K562 (cell line): ENCODE measurements at regions not wholly inside any gene's neighbourhood (a gene's known extent, or its start where the extent isn't known, plus 50 kb on each side); places are given as distances from the start of the nearest gene placed in this dataset.

Experiments
- ATAC-seq: fragments of 200-7000 bp; cut with Tn5 transposase; 3 replicates; pipeline ENCODE4 v1.9.1; 2020; ENCODE audit warnings: moderate library complexity
- BruUV-seq: library from RNA; stranded (reverse); fragments of 400-500 nt; replicated peaks from 2 replicates; lab custom pipeline; 2021; lab: Mats Ljungman, UMichigan
- CTCF ChIA-PET: fragments of 300-600 bp; formaldehyde crosslinking; extraction: SDS; loops from one replicate; lab custom pipeline; 2021; ENCODE audit warnings: low intra/inter-chr PET ratio; lab: Yijun Ruan, JAX
- POLR2A ChIA-PET: fragments of 300-600, 350-650 bp; sonication (Branson Sonifier 250); formaldehyde crosslinking; extraction: SDS; loops from one replicate; lab custom pipeline; 2021; ENCODE audit warnings: antibody characterized with exemption, inconsistent platforms; lab: Yijun Ruan, JAX
- DNase-seq, 4 experiments: peaks; one replicate each; pipeline versions ENCODE4 v3.0.0 to v3.0.0-alpha.2; 2011 to 2018; ENCODE audit warnings: low spot score in 3 of 4, mixed read lengths in 3 of 4; ENCODE audit errors: extremely low read depth in 1 of 4
- FAIRE-seq: peaks from 2 replicates; lab custom pipeline; 2011; peaks lifted over from hg19 to GRCh38; lab: Jason Lieb, UNC
- H2AFZ ChIP-seq: 2 replicates; pipeline ENCODE4 v1.6.0; 2011; ENCODE audit warnings: low read depth, low read length, control low read depth, inconsistent platforms
- H3K27ac ChIP-seq: fragments of 200-600 bp; 3 replicates; pipeline ENCODE4 v1.8.0; 2011; ENCODE audit warnings: low read depth, mild to moderate bottlenecking, control low read depth, inconsistent platforms, low read length, moderate library complexity, mixed read lengths; ENCODE audit errors: extremely low read depth
- H3K27me3 ChIP-seq, 2 experiments: fragments of 300-600 bp in 1 of 2; 2 replicates in 1 of 2; 3 replicates in 1 of 2; pipeline versions ENCODE4 v1.6.0 to v1.8.0; 2011; ENCODE audit warnings: inconsistent platforms in 2 of 2, low read length in 2 of 2, mild to moderate bottlenecking in 1 of 2, mixed read lengths in 1 of 2, moderate library complexity in 1 of 2; ENCODE audit not compliant: control insufficient read depth in 2 of 2, insufficient read depth in 2 of 2
- H3K36me3 ChIP-seq: fragments of 300-600 bp; 3 replicates; pipeline ENCODE4 v1.8.0; 2011; ENCODE audit warnings: mild to moderate bottlenecking, low read length, inconsistent platforms; ENCODE audit not compliant: control insufficient read depth, insufficient read depth
- H3K4me1 ChIP-seq, 2 experiments: fragments of 200-600 bp in 1 of 2; replicated peaks in 1 of 2; 2 replicates in 1 of 2; 3 replicates in 1 of 2; pipeline versions ENCODE4 v1.5.1 to v1.8.0; 2011; ENCODE audit warnings: inconsistent platforms in 2 of 2, low read length in 2 of 2, mild to moderate bottlenecking in 1 of 2, mixed read lengths in 1 of 2, moderate library complexity in 1 of 2; ENCODE audit not compliant: control insufficient read depth in 2 of 2, insufficient read depth in 2 of 2
- H3K4me2 ChIP-seq: 2 replicates; pipeline ENCODE4 v1.6.1; 2011; ENCODE audit warnings: low read length, control low read depth, inconsistent platforms, mixed read lengths; ENCODE audit not compliant: insufficient read depth
- H3K4me3 ChIP-seq: fragments of 200-600 bp; sonication (generic), shearing (Covaris generic); 2 replicates; pipeline ENCODE4 v1.5.1; 2016; ENCODE audit warnings: control low read depth, inconsistent platforms
- H3K79me2 ChIP-seq: fragments of 200-600 bp; 3 replicates; pipeline ENCODE4 v1.8.0; 2011; ENCODE audit warnings: low read length, inconsistent platforms; ENCODE audit not compliant: control insufficient read depth, insufficient read depth
- H3K9ac ChIP-seq, 2 experiments: 2 replicates each; pipeline versions ENCODE4 v1.6.0 to v1.6.1; 2011; ENCODE audit warnings: low read depth in 2 of 2, low read length in 2 of 2, control low read depth in 1 of 2, inconsistent platforms in 1 of 2, mild to moderate bottlenecking in 1 of 2, mixed read lengths in 1 of 2; ENCODE audit not compliant: insufficient read depth in 1 of 2
- H3K9me1 ChIP-seq: one replicate; pipeline ENCODE4 v1.6.0; 2011; ENCODE audit warnings: inconsistent platforms, mild to moderate bottlenecking, low read length, moderate library complexity; ENCODE audit not compliant: control insufficient read depth, insufficient read depth
- H3K9me3 ChIP-seq: replicated peaks from 2 replicates; pipeline ENCODE4 v1.5.1; 2011; ENCODE audit warnings: low read depth, low read length, inconsistent platforms; ENCODE audit not compliant: control insufficient read depth, insufficient read depth
- H4K20me1 ChIP-seq: replicated peaks from 2 replicates; pipeline ENCODE4 v1.6.1; 2011; ENCODE audit warnings: low read length, inconsistent platforms, mixed read lengths; ENCODE audit not compliant: control insufficient read depth, insufficient read depth
- AFF4 ChIP-seq: sonication (generic); formaldehyde crosslinking; IDR thresholded peaks from 2 replicates; pipeline ENCODE4 v1.8.0; 2023; ENCODE audit warnings: mild to moderate bottlenecking, missing genetic modification reagents
- ARID4B ChIP-seq: sonication (generic); formaldehyde crosslinking; IDR thresholded peaks from 2 replicates; pipeline ENCODE4 v1.8.0; 2022; ENCODE audit warnings: mild to moderate bottlenecking, missing genetic modification reagents
- IFI16 ChIP-seq: fragments of 250-450 bp; sonication (Bioruptor Pico); IDR thresholded peaks from 2 replicates; pipeline ENCODE4 v2.1.2; 2022; ENCODE audit warnings: mild to moderate bottlenecking, inconsistent platforms
- KAT8 ChIP-seq: fragments of 450-650 bp; IDR thresholded peaks from 2 replicates; pipeline ENCODE4 v1.6.1; 2016; ENCODE audit warnings: low read depth, mild to moderate bottlenecking
- MAX ChIP-seq: sonication (generic); formaldehyde crosslinking; IDR thresholded peaks from 2 replicates; pipeline ENCODE4 v1.9.0; 2022; ENCODE audit warnings: mild to moderate bottlenecking, missing genetic modification reagents
- MCM2 ChIP-seq: fragments of 450-650 bp; IDR thresholded peaks from 2 replicates; pipeline ENCODE4 v1.6.1; 2017; ENCODE audit warnings: low read depth, mild to moderate bottlenecking
- PHB ChIP-seq: fragments of 250-450 bp; sonication (Bioruptor Pico); IDR thresholded peaks from 2 replicates; pipeline ENCODE4 v1.5.0; 2021
- POU5F1 ChIP-seq: fragments of 150-350 bp; IDR thresholded peaks from 2 replicates; pipeline ENCODE4 v1.6.1; 2014; ENCODE audit warnings: borderline replicate concordance, low read length, low read depth, mild to moderate bottlenecking; ENCODE audit not compliant: partially characterized antibody
- RAD21 ChIP-seq, 2 experiments: fragments of 250-450 bp in 1 of 2; fragments of 450-650 bp in 1 of 2; sonication (Bioruptor Pico) in 1 of 2; formaldehyde crosslinking in 1 of 2; IDR thresholded peaks in 1 of 2; conservative IDR thresholded peaks in 1 of 2; 2 replicates each; pipeline versions ENCODE4 v1.4.0 to v1.8.0; 2020 to 2022; ENCODE audit warnings: mild to moderate bottlenecking in 2 of 2, moderate library complexity in 1 of 2
- SREBF2 ChIP-seq: sonication (generic); formaldehyde crosslinking; IDR thresholded peaks from 2 replicates; pipeline ENCODE4 v1.4.0; 2020; ENCODE audit warnings: mild to moderate bottlenecking, missing genetic modification reagents
- ZBTB17 ChIP-seq: fragments of 450-650 bp; formaldehyde crosslinking; IDR thresholded peaks from 2 replicates; pipeline ENCODE4 v1.4.0; 2020; ENCODE audit warnings: mild to moderate bottlenecking
- ZBTB2 ChIP-seq: fragments of 450-650 bp; IDR thresholded peaks from 2 replicates; pipeline ENCODE4 v1.6.1; 2016; ENCODE audit warnings: antibody characterized with exemption
- in situ Hi-C: fragments of 300-500 bp; cut with MboI; formaldehyde crosslinking; loops from 4 replicates; pipeline ENCODE4 v1.15.0; 2018; ENCODE audit warnings: inconsistent platforms, mixed read lengths
- intact Hi-C: fragments of 100-400 bp; cut with micrococcal nuclease; formaldehyde crosslinking; loops from 2 replicates; pipeline ENCODE4 v1.14.2; 2022

GRCh38 chr3:30135190-30135589 lies 471.2 kb upstream of the TGFBR2 start (continued):
- no peak for TF ChIP-seq ARID4B (CRISPR knock-in tag)
- TF ChIP-seq RAD21 (CRISPR knock-in tag; conservative IDR thresholded peaks at IDR 0.05 in 1 of 2, IDR thresholded peaks at IDR 0.05 in 1 of 2): 0 out of 4 replicates have a peak, but pooled peaks of 1 of the 2 experiments have one; percentile 12
- no peak for TF ChIP-seq POU5F1
- TF ChIP-seq PHB (CRISPR knock-in tag): no peak

GRCh38 chr3:30139283-30139682 lies 467.1 kb upstream of the TGFBR2 start:
- no peak overlapping the region for H3K4me3 ChIP-seq
- no peak overlapping the region for H3K27ac ChIP-seq
- no peaks in the 10 kb centered on the region for H3K4me1 ChIP-seq
- H4K20me1 ChIP-seq: no peaks in the 10 kb centered on the region
- H3K9ac ChIP-seq: no peak overlapping the region
- peaks cover 2% of the 10 kb centered on the region for H3K9me3 ChIP-seq
- POLR2A ChIA-PET: no interaction called here
- FAIRE-seq (no peak), DNase-seq (no peak), ATAC-seq (no peak)
- in situ Hi-C loops (no loop called here), intact Hi-C loops (no loop called here)
- no peaks in the 10 kb centered on the region for H3K79me2 ChIP-seq
- no peaks in the 10 kb centered on the region for H3K27me3 ChIP-seq
- no peaks in the 10 kb centered on the region for H3K9me1 ChIP-seq
- BruUV-seq: no TSS peak
- no peak overlapping the region for H3K4me2 ChIP-seq
- no peak overlapping the region for H2AFZ ChIP-seq
- no peaks in the 10 kb centered on the region for H3K36me3 ChIP-seq
- CTCF ChIA-PET: no interaction called here
- TF ChIP-seq MAX (CRISPR knock-in tag) (no peak), AFF4 (CRISPR knock-in tag) (no peak), KAT8 (no peak), ZBTB17 (no peak), ZBTB2 (no peak), SREBF2 (CRISPR knock-in tag) (no peak), IFI16 (CRISPR knock-in tag) (no peak), MCM2 (no peak)
